Activated T-cell treated with anti-CD3 and anti-CD28 coated beads for 1 hour (primary cell): ENCODE measurements at regions not wholly inside any gene's neighbourhood (a gene's known extent, or its start where the extent isn't known, plus 50 kb on each side); places are given as distances from the start of the nearest gene placed in this dataset.
"Not testable (repeated sequence)": the region's sequence is repeated elsewhere in the genome, so short reads cannot be mapped to it uniquely, and the experiment has no call there.

Experiments
- DNase-seq: peaks from one replicate; pipeline ENCODE4 v3.0.0-alpha.2; 2020; ENCODE audit warnings: low read depth

- no peak for DNase-seq
Observed at GRCh38 chr20:60170116-60170515, 211.9 kb downstream of the CDH26 start.

GRCh38 chr20:60171313-60171712 is 213.1 kb downstream of the CDH26 start:
- DNase-seq = no peak

- no peak for DNase-seq
Observed at GRCh38 chr20:60171738-60172137, 213.5 kb downstream of the CDH26 start.

GRCh38 chr20:60172346-60172984 is 214.2 kb downstream of the CDH26 start:
- DNase-seq = no peak

- no peak for DNase-seq
Observed at GRCh38 chr20:60177080-60177479, 218.9 kb downstream of the CDH26 start.

- no peak for DNase-seq
Observed at GRCh38 chr20:60180986-60181385, 222.8 kb downstream of the CDH26 start.

- DNase-seq = no peak
Observed at GRCh38 chr20:60186412-60186811, 228.2 kb downstream of the CDH26 start.

- no peak for DNase-seq
Observed at GRCh38 chr20:60187683-60188082, 229.5 kb downstream of the CDH26 start.

GRCh38 chr20:60191014-60191413 is 232.8 kb downstream of the CDH26 start:
- DNase-seq = no peak

- no peak for DNase-seq
Observed at GRCh38 chr20:60192326-60192725, 234.1 kb downstream of the CDH26 start.

GRCh38 chr20:60199132-60199531 is 240.9 kb downstream of the CDH26 start:
- DNase-seq = not testable (repeated sequence)

- no peak for DNase-seq
Observed at GRCh38 chr20:60199866-60200265, 241.6 kb downstream of the CDH26 start.

- no peak for DNase-seq
Observed at GRCh38 chr20:60200305-60200918, 242.2 kb downstream of the CDH26 start.

- no peak for DNase-seq
Observed at GRCh38 chr20:60201198-60201835, 243.1 kb downstream of the CDH26 start.

- DNase-seq = no peak
Observed at GRCh38 chr20:60202046-60202445, 243.8 kb downstream of the CDH26 start.

GRCh38 chr20:60203451-60203850 is 245.2 kb downstream of the CDH26 start:
- DNase-seq = no peak

GRCh38 chr20:60204601-60205000 is 246.4 kb downstream of the CDH26 start:
- no peak for DNase-seq

GRCh38 chr20:60206259-60206658 is 248.0 kb downstream of the CDH26 start:
- no peak for DNase-seq

- DNase-seq = no peak
Observed at GRCh38 chr20:60209048-60209447, 250.8 kb downstream of the CDH26 start.

- DNase-seq = peak; percentile 41
Observed at GRCh38 chr20:60210779-60211617, 252.8 kb downstream of the CDH26 start.

GRCh38 chr20:60211618-60212463 is 253.6 kb downstream of the CDH26 start:
- DNase-seq = no peak

GRCh38 chr20:60212695-60213094 is 254.5 kb downstream of the CDH26 start:
- DNase-seq = no peak
